ENCODE measurements at regions not wholly inside any gene's neighbourhood (a gene's known extent, or its start where the extent isn't known, plus 50 kb on each side); places are given as distances from the start of the nearest gene placed in this dataset.

GRCh38 chr5:141800617-141801016, 77.6 kb downstream of the PCDH1 start:
- no peaks in the 10 kb centered on the region for H3K4me1 Mint-ChIP-seq
- H3K36me3 Mint-ChIP-seq (ENCODE audit: insufficient read depth) = peaks cover 2% of the 10 kb centered on the region
- no peak overlapping the region for H3K4me3 Mint-ChIP-seq
- H3K27ac Mint-ChIP-seq (ENCODE audit: low read depth) = no peak overlapping the region
- no peaks in the 10 kb centered on the region for H3K9me3 Mint-ChIP-seq
- peaks cover 45% of the 10 kb centered on the region for H3K27me3 Mint-ChIP-seq
- no peak for DNase-seq (ENCODE audit: low spot score in 2 of 2)
- no peak for ATAC-seq (replicated peaks; ENCODE audit: extremely low read depth, poor library complexity, severe bottlenecking)

GRCh38 chr5:141799507-141800167, 78.6 kb downstream of the PCDH1 start:
- ATAC-seq (replicated peaks; ENCODE audit: extremely low read depth, poor library complexity, severe bottlenecking) = no peak
- H3K27ac Mint-ChIP-seq (ENCODE audit: low read depth) = no peak overlapping the region
- no peaks in the 10 kb centered on the region for H3K9me3 Mint-ChIP-seq
- H3K36me3 Mint-ChIP-seq (ENCODE audit: insufficient read depth) = peaks cover 2% of the 10 kb centered on the region
- DNase-seq (ENCODE audit: low spot score in 2 of 2) = no peak
- peaks cover 35% of the 10 kb centered on the region for H3K27me3 Mint-ChIP-seq
- H3K4me3 Mint-ChIP-seq = no peak overlapping the region
- no peaks in the 10 kb centered on the region for H3K4me1 Mint-ChIP-seq

- ATAC-seq (replicated peaks; ENCODE audit: extremely low read depth, poor library complexity, severe bottlenecking) (no peak), DNase-seq (ENCODE audit: low spot score in 2 of 2) (no peak)
- no peaks in the 10 kb centered on the region for H3K9me3 Mint-ChIP-seq
- H3K36me3 Mint-ChIP-seq (ENCODE audit: insufficient read depth) = peaks cover 2% of the 10 kb centered on the region
- H3K27ac Mint-ChIP-seq (ENCODE audit: low read depth) = no peak overlapping the region
- H3K4me1 Mint-ChIP-seq = no peaks in the 10 kb centered on the region
- H3K4me3 Mint-ChIP-seq = no peak overlapping the region
- peaks cover 22% of the 10 kb centered on the region for H3K27me3 Mint-ChIP-seq
Measured at GRCh38 chr5:141797425-141797824, 80.8 kb downstream of the PCDH1 start.

GRCh38 chr5:141795421-141795820, 82.8 kb downstream of the PCDH1 start:
- ATAC-seq (replicated peaks; ENCODE audit: extremely low read depth, poor library complexity, severe bottlenecking) = no peak
- peaks cover 2% of the 10 kb centered on the region for H3K36me3 Mint-ChIP-seq (ENCODE audit: insufficient read depth)
- no peak overlapping the region for H3K27ac Mint-ChIP-seq (ENCODE audit: low read depth)
- H3K27me3 Mint-ChIP-seq = peaks cover 21% of the 10 kb centered on the region
- no peak overlapping the region for H3K4me3 Mint-ChIP-seq
- H3K4me1 Mint-ChIP-seq = no peaks in the 10 kb centered on the region
- H3K9me3 Mint-ChIP-seq = no peaks in the 10 kb centered on the region
- no peak for DNase-seq (ENCODE audit: low spot score in 2 of 2)

GRCh38 chr5:141793881-141794280, 84.3 kb downstream of the PCDH1 start:
- H3K27ac Mint-ChIP-seq (ENCODE audit: low read depth) = no peak overlapping the region
- no peak overlapping the region for H3K4me3 Mint-ChIP-seq
- no peaks in the 10 kb centered on the region for H3K4me1 Mint-ChIP-seq
- peaks cover 33% of the 10 kb centered on the region for H3K27me3 Mint-ChIP-seq
- H3K36me3 Mint-ChIP-seq (ENCODE audit: insufficient read depth) = peaks cover 2% of the 10 kb centered on the region
- ATAC-seq (replicated peaks; ENCODE audit: extremely low read depth, poor library complexity, severe bottlenecking) (no peak), DNase-seq (ENCODE audit: low spot score in 2 of 2) (no peak)
- H3K9me3 Mint-ChIP-seq = no peaks in the 10 kb centered on the region

- Mint-ChIP-seq H3K4me1 (no peaks in the 10 kb centered on the region), H3K4me3 (no peak overlapping the region), H3K9me3 (no peaks in the 10 kb centered on the region), H3K27me3 (peaks cover 33% of the 10 kb centered on the region), H3K27ac (ENCODE audit: low read depth) (no peak overlapping the region), H3K36me3 (ENCODE audit: insufficient read depth) (peaks cover 2% of the 10 kb centered on the region)
- ATAC-seq (replicated peaks; ENCODE audit: extremely low read depth, poor library complexity, severe bottlenecking) = no peak
- DNase-seq (ENCODE audit: low spot score in 2 of 2) = no peak
Measured at GRCh38 chr5:141793403-141793802, 84.8 kb downstream of the PCDH1 start.

GRCh38 chr5:141790630-141791029, 87.6 kb downstream of the PCDH1 start:
- ATAC-seq (replicated peaks; ENCODE audit: extremely low read depth, poor library complexity, severe bottlenecking) (no peak), DNase-seq (ENCODE audit: low spot score in 2 of 2) (no peak)
- H3K36me3 Mint-ChIP-seq (ENCODE audit: insufficient read depth) = no peaks in the 10 kb centered on the region
- no peaks in the 10 kb centered on the region for H3K4me1 Mint-ChIP-seq
- no peak overlapping the region for H3K27ac Mint-ChIP-seq (ENCODE audit: low read depth)
- H3K9me3 Mint-ChIP-seq = no peaks in the 10 kb centered on the region
- no peak overlapping the region for H3K4me3 Mint-ChIP-seq
- H3K27me3 Mint-ChIP-seq = peaks cover 50% of the 10 kb centered on the region

GRCh38 chr5:141789330-141789729, 88.9 kb downstream of the PCDH1 start:
- DNase-seq (ENCODE audit: low spot score in 2 of 2) = no peak
- H3K27me3 Mint-ChIP-seq = peaks cover 52% of the 10 kb centered on the region
- no peak for ATAC-seq (replicated peaks; ENCODE audit: extremely low read depth, poor library complexity, severe bottlenecking)
- no peak overlapping the region for H3K27ac Mint-ChIP-seq (ENCODE audit: low read depth)
- H3K4me3 Mint-ChIP-seq = no peak overlapping the region
- no peaks in the 10 kb centered on the region for H3K36me3 Mint-ChIP-seq (ENCODE audit: insufficient read depth)
- H3K4me1 Mint-ChIP-seq = no peaks in the 10 kb centered on the region
- no peaks in the 10 kb centered on the region for H3K9me3 Mint-ChIP-seq

GRCh38 chr5:141788296-141788970, 89.8 kb downstream of the PCDH1 start:
- Mint-ChIP-seq H3K4me1 (no peaks in the 10 kb centered on the region), H3K36me3 (ENCODE audit: insufficient read depth) (no peaks in the 10 kb centered on the region), H3K27me3 (peaks cover 60% of the 10 kb centered on the region), H3K9me3 (no peaks in the 10 kb centered on the region), H3K27ac (ENCODE audit: low read depth) (no peak overlapping the region), H3K4me3 (no peak overlapping the region)
- DNase-seq (ENCODE audit: low spot score in 2 of 2) = no peak
- ATAC-seq (replicated peaks; ENCODE audit: extremely low read depth, poor library complexity, severe bottlenecking) = no peak

GRCh38 chr5:141787376-141787775, 90.8 kb downstream of the PCDH1 start:
- ATAC-seq (replicated peaks; ENCODE audit: extremely low read depth, poor library complexity, severe bottlenecking) (no peak), DNase-seq (ENCODE audit: low spot score in 2 of 2) (no peak)
- Mint-ChIP-seq H3K27ac (ENCODE audit: low read depth) (no peak overlapping the region), H3K4me1 (no peaks in the 10 kb centered on the region), H3K9me3 (no peaks in the 10 kb centered on the region), H3K4me3 (no peak overlapping the region), H3K36me3 (ENCODE audit: insufficient read depth) (no peaks in the 10 kb centered on the region), H3K27me3 (peaks cover 50% of the 10 kb centered on the region)

- no peak overlapping the region for H3K4me3 Mint-ChIP-seq
- no peaks in the 10 kb centered on the region for H3K4me1 Mint-ChIP-seq
- H3K27ac Mint-ChIP-seq (ENCODE audit: low read depth) = no peak overlapping the region
- no peak for ATAC-seq (replicated peaks; ENCODE audit: extremely low read depth, poor library complexity, severe bottlenecking)
- H3K36me3 Mint-ChIP-seq (ENCODE audit: insufficient read depth) = no peaks in the 10 kb centered on the region
- DNase-seq (ENCODE audit: low spot score in 2 of 2) = no peak
- peaks cover 52% of the 10 kb centered on the region for H3K27me3 Mint-ChIP-seq
- H3K9me3 Mint-ChIP-seq = no peaks in the 10 kb centered on the region
Measured at GRCh38 chr5:141786700-141787099, 91.5 kb downstream of the PCDH1 start.

- H3K27ac Mint-ChIP-seq (ENCODE audit: low read depth) = no peak overlapping the region
- peaks cover 59% of the 10 kb centered on the region for H3K27me3 Mint-ChIP-seq
Measured at GRCh38 chr5:141785711-141786110, 92.5 kb downstream of the PCDH1 start.

GRCh38 chr5:141785135-141785534, 93.1 kb downstream of the PCDH1 start:
- Mint-ChIP-seq H3K36me3 (ENCODE audit: insufficient read depth) (no peaks in the 10 kb centered on the region), H3K4me3 (no peak overlapping the region), H3K27me3 (peaks cover 57% of the 10 kb centered on the region), H3K4me1 (no peaks in the 10 kb centered on the region), H3K27ac (ENCODE audit: low read depth) (no peak overlapping the region), H3K9me3 (no peaks in the 10 kb centered on the region)
- DNase-seq (ENCODE audit: low spot score in 2 of 2) (no peak), ATAC-seq (replicated peaks; ENCODE audit: extremely low read depth, poor library complexity, severe bottlenecking) (no peak)

More at GRCh38 chr5:141785711-141786110, 92.5 kb downstream of the PCDH1 start:
- no peak overlapping the region for H3K4me3 Mint-ChIP-seq
- no peaks in the 10 kb centered on the region for H3K36me3 Mint-ChIP-seq (ENCODE audit: insufficient read depth)
- no peaks in the 10 kb centered on the region for H3K4me1 Mint-ChIP-seq
- DNase-seq (ENCODE audit: low spot score in 2 of 2) (no peak), ATAC-seq (replicated peaks; ENCODE audit: extremely low read depth, poor library complexity, severe bottlenecking) (no peak)
- H3K9me3 Mint-ChIP-seq = no peaks in the 10 kb centered on the region
